ENCODE measurements at regions not wholly inside any gene's neighbourhood (a gene's known extent, or its start where the extent isn't known, plus 50 kb on each side); places are given as distances from the start of the nearest gene placed in this dataset.
A peak's percentile ranks its signal among the peaks of the same experiment; 100 is the strongest.
"Not testable (repeated sequence)": the region's sequence is repeated elsewhere in the genome, so short reads cannot be mapped to it uniquely, and the experiment has no call there.

GRCh38 chr2:37800176-37800858 lies 124.8 kb upstream of the RMDN2 start:
- POLR2A ChIA-PET, result interaction anchor here (0.8 kb wide), 1 partner anchor 84 kb away, joined by 3 read pairs; no protein-coding TSS in a partner anchor
- DNase-seq, result no peak
- H3K4me3 Mint-ChIP-seq, result no peak overlapping the region
- CTCF ChIA-PET, result interaction anchor here (2.1 kb wide), 1 partner anchor 77 kb away, joined by 7 read pairs; no protein-coding TSS in a partner anchor
- no peaks in the 10 kb centered on the region for H3K27me3 Mint-ChIP-seq
- no peak for TF ChIP-seq CTCF (IDR thresholded peaks at IDR 0.05)
- intact Hi-C loops (cut with micrococcal nuclease), result no loop called here
- no peaks in the 10 kb centered on the region for H3K36me3 Mint-ChIP-seq (ENCODE audit: low read depth)
- no peaks in the 10 kb centered on the region for H3K9me3 Mint-ChIP-seq
- H3K4me1 Mint-ChIP-seq (ENCODE audit: low read depth), result peaks cover 3% of the 10 kb centered on the region
- no peak for ATAC-seq
- H3K27ac Mint-ChIP-seq, result no peak overlapping the region

GRCh38 chr2:37802211-37802752 lies 122.8 kb upstream of the RMDN2 start:
- CTCF ChIA-PET, result interaction anchor here (1.3 to 1.4 kb wide), 2 partner anchors 388 to 407 kb away, joined by 3 read pairs; no protein-coding TSS in a partner anchor
- POLR2A ChIA-PET, result no interaction called here
- intact Hi-C loops (cut with micrococcal nuclease), result no loop called here
- H3K4me3 Mint-ChIP-seq, result no peak overlapping the region
- H3K27me3 Mint-ChIP-seq, result no peaks in the 10 kb centered on the region
- no peaks in the 10 kb centered on the region for H3K4me1 Mint-ChIP-seq (ENCODE audit: low read depth)
- TF ChIP-seq CTCF (IDR thresholded peaks at IDR 0.05), result no peak
- no peaks in the 10 kb centered on the region for H3K36me3 Mint-ChIP-seq (ENCODE audit: low read depth)
- H3K27ac Mint-ChIP-seq, result no peak overlapping the region
- no peak for ATAC-seq
- DNase-seq, result no peak
- peaks cover 2% of the 10 kb centered on the region for H3K9me3 Mint-ChIP-seq

- H3K4me3 Mint-ChIP-seq, result no peak overlapping the region
- no peak for TF ChIP-seq CTCF (IDR thresholded peaks at IDR 0.05)
- peaks cover 2% of the 10 kb centered on the region for H3K9me3 Mint-ChIP-seq
- no peak overlapping the region for H3K27ac Mint-ChIP-seq
- H3K4me1 Mint-ChIP-seq (ENCODE audit: low read depth), result no peaks in the 10 kb centered on the region
- no peaks in the 10 kb centered on the region for H3K36me3 Mint-ChIP-seq (ENCODE audit: low read depth)
- ATAC-seq (no peak), DNase-seq (no peak)
- H3K27me3 Mint-ChIP-seq, result no peaks in the 10 kb centered on the region
- POLR2A ChIA-PET, result no interaction called here
- CTCF ChIA-PET, result interaction anchor here (1.3 to 1.4 kb wide), 2 partner anchors 388 to 407 kb away, joined by 3 read pairs; no protein-coding TSS in a partner anchor
- intact Hi-C loops (cut with micrococcal nuclease), result no loop called here
Observed at GRCh38 chr2:37802899-37803379, 122.1 kb upstream of the RMDN2 start.

GRCh38 chr2:37806004-37806403 lies 119.1 kb upstream of the RMDN2 start:
- POLR2A ChIA-PET; H3K27me3 Mint-ChIP-seq; ATAC-seq; H3K27ac Mint-ChIP-seq; H3K4me3 Mint-ChIP-seq; H3K36me3 Mint-ChIP-seq (ENCODE audit: low read depth); H3K9me3 Mint-ChIP-seq; CTCF ChIA-PET; DNase-seq; H3K4me1 Mint-ChIP-seq (ENCODE audit: low read depth); intact Hi-C loops (cut with micrococcal nuclease): not testable (repeated sequence)

GRCh38 chr2:37809525-37809924 lies 115.6 kb upstream of the RMDN2 start:
- POLR2A ChIA-PET, result no interaction called here
- DNase-seq (peak; percentile 22), ATAC-seq (no peak)
- Mint-ChIP-seq H3K27me3 (no peaks in the 10 kb centered on the region), H3K4me3 (no peak overlapping the region), H3K4me1 (ENCODE audit: low read depth) (peaks cover 7% of the 10 kb centered on the region), H3K36me3 (ENCODE audit: low read depth) (no peaks in the 10 kb centered on the region), H3K9me3 (peaks cover 2% of the 10 kb centered on the region), H3K27ac (no peak overlapping the region)
- CTCF ChIA-PET, result interaction anchor here (0.6 to 0.8 kb wide), 2 partner anchors 27 to 68 kb away, joined by 3 read pairs; no protein-coding TSS in a partner anchor
- peak; percentile 38 for TF ChIP-seq CTCF (IDR thresholded peaks at IDR 0.05)
- intact Hi-C loops (cut with micrococcal nuclease), result no loop called here
